NB4 (cell line): ENCODE measurements at regions not wholly inside any gene's neighbourhood (a gene's known extent, or its start where the extent isn't known, plus 50 kb on each side); places are given as distances from the start of the nearest gene placed in this dataset.

ENCODE experiments used
- DNase-seq: peaks from one replicate; pipeline ENCODE4 v3.0.0; 2010; ENCODE audit warnings: low read depth
- H3K4me3 ChIP-seq: one replicate; pipeline ENCODE4 v1.5.1; 2011; ENCODE audit warnings: mild to moderate bottlenecking, low read depth, low read length, moderate library complexity
- CTCF ChIP-seq: IDR thresholded peaks from one replicate; pipeline ENCODE4 v1.5.1; 2012; ENCODE audit warnings: low read depth, low read length
- MAX ChIP-seq: IDR thresholded peaks from 2 replicates; pipeline ENCODE4 v1.6.1; 2011; ENCODE audit warnings: low read depth, low read length
- MYC ChIP-seq: IDR thresholded peaks from 2 replicates; pipeline ENCODE4 v1.6.1; 2011; ENCODE audit warnings: low read depth, low read length
- POLR2A ChIP-seq: IDR thresholded peaks from 2 replicates; pipeline ENCODE4 v1.6.1; 2011; ENCODE audit warnings: mild to moderate bottlenecking; ENCODE audit not compliant: insufficient read length; ENCODE audit errors: extremely low read depth

- H3K4me3 ChIP-seq, result no peak overlapping the region
- DNase-seq, result no peak
- TF ChIP-seq MAX, result no peak
- TF ChIP-seq MYC, result no peak
- TF ChIP-seq CTCF, result no peak
- TF ChIP-seq POLR2A, result no peak
These were observed 465.9 kb downstream of the PLA2G4A start for GRCh38 chr1:187294421-187295201.

- DNase-seq, result no peak
- no peak overlapping the region for H3K4me3 ChIP-seq
These were observed 471.3 kb downstream of the PLA2G4A start for GRCh38 chr1:187300081-187300480.

GRCh38 chr1:187306710-187307415 lies 478.1 kb downstream of the PLA2G4A start:
- no peak for DNase-seq
- H3K4me3 ChIP-seq, result no peak overlapping the region
- TF ChIP-seq MYC (no peak), MAX (no peak), CTCF (no peak), POLR2A (no peak)

More at GRCh38 chr1:187300081-187300480, 471.3 kb downstream of the PLA2G4A start:
- TF ChIP-seq MYC (no peak), POLR2A (no peak), CTCF (no peak), MAX (no peak)

GRCh38 chr1:187310038-187310631 lies 481.4 kb downstream of the PLA2G4A start:
- no peak overlapping the region for H3K4me3 ChIP-seq
- DNase-seq, result no peak
- TF ChIP-seq MYC (no peak), POLR2A (no peak), MAX (no peak), CTCF (no peak)

GRCh38 chr1:187313115-187313514 lies 484.4 kb downstream of the PLA2G4A start:
- no peak for DNase-seq
- no peak overlapping the region for H3K4me3 ChIP-seq
- TF ChIP-seq POLR2A (no peak), CTCF (no peak), MAX (no peak), MYC (no peak)
